ENCODE measurements at regions not wholly inside any gene's neighbourhood (a gene's known extent, or its start where the extent isn't known, plus 50 kb on each side); places are given as distances from the start of the nearest gene placed in this dataset.
"Not testable (repeated sequence)": the region's sequence is repeated elsewhere in the genome, so short reads cannot be mapped to it uniquely, and the experiment has no call there.

DNA sequence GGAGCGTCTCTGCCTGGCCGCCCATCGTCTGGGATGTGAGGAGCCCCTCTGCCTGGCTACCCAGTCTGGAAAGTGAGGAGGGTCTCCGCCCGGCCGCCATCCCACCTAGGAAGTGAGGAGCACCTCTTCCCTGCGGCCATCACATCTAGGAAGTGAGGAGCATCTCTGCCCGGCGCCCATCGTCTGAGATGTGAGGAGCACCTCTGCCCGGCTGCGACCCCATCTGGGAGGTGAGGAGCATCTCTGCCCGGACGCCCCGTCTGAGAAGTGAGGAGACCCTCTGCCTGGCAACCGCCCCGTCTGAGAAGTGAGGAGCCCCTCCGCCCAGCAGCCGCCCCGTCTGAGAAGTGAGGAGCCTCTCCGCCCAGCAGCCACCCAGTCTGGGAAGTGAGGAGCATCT lies 84.5 kb downstream of the IDS start:
- H3K27me3 ChIP-seq (ENCODE audit: control insufficient read depth, insufficient read depth, low read length); H3K36me3 ChIP-seq (ENCODE audit: control insufficient read depth, insufficient read depth, low read length); H3K4me3 ChIP-seq (ENCODE audit: low read depth, low read length); DNase-seq (ENCODE audit: low read depth): not testable (repeated sequence)

DNA sequence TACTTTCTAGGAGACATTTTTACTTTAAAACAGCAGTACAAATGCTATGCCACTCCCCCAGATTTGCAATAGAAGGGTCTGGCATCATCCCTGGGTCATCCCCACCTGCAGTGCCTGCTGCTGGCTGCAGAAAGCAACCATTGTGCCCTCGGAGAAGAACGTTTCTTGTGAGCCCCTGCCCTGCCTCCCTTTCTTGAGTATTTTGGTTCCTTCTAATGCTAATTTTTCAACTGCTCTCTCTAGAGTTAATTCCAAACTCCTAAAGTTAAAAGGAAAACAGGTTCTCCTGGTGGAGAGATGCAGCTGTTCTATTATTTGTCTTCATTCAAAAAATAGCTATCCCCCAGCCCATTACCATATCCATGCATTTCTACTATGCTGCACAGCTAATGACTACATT lies 107.1 kb downstream of the IDS start:
- Histone ChIP-seq H3K36me3 (ENCODE audit: control insufficient read depth, insufficient read depth, low read length) (no peaks in the 10 kb centered on the region), H3K27me3 (ENCODE audit: control insufficient read depth, insufficient read depth, low read length) (no peaks in the 10 kb centered on the region), H3K4me3 (ENCODE audit: low read depth, low read length) (no peak overlapping the region)
- TF ChIP-seq, protein P1, sequence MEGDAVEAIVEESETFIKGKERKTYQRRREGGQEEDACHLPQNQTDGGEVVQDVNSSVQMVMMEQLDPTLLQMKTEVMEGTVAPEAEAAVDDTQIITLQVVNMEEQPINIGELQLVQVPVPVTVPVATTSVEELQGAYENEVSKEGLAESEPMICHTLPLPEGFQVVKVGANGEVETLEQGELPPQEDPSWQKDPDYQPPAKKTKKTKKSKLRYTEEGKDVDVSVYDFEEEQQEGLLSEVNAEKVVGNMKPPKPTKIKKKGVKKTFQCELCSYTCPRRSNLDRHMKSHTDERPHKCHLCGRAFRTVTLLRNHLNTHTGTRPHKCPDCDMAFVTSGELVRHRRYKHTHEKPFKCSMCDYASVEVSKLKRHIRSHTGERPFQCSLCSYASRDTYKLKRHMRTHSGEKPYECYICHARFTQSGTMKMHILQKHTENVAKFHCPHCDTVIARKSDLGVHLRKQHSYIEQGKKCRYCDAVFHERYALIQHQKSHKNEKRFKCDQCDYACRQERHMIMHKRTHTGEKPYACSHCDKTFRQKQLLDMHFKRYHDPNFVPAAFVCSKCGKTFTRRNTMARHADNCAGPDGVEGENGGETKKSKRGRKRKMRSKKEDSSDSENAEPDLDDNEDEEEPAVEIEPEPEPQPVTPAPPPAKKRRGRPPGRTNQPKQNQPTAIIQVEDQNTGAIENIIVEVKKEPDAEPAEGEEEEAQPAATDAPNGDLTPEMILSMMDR (IDR thresholded peaks at IDR 0.05; ENCODE audit: insufficient read depth, low read length, poor library complexity, severe bottlenecking) = no peak
- no peak for DNase-seq (ENCODE audit: low read depth)

DNA sequence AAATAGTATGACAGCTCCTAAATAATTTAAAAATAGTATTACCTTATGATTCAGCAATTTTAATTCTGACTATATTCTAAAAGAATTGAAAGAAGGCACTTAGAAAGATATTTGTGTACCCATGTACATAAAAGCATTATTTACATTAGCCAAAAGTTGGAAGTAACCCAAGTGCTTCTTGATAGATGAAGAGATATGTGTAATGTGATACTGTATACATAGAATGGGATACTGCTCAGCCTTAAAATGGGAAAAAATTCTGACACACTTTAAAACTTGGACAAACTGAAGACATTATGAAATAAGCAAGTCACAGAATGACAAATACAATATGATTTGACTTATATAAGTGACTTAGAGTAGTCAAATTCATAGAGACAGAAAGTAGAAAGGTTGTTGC lies 112.2 kb downstream of the IDS start:
- Histone ChIP-seq H3K4me3 (ENCODE audit: low read depth, low read length) (no peak overlapping the region), H3K27me3 (ENCODE audit: control insufficient read depth, insufficient read depth, low read length) (no peaks in the 10 kb centered on the region), H3K36me3 (ENCODE audit: control insufficient read depth, insufficient read depth, low read length) (no peaks in the 10 kb centered on the region)
- TF ChIP-seq, protein P1 (IDR thresholded peaks at IDR 0.05; ENCODE audit: insufficient read depth, low read length, poor library complexity, severe bottlenecking) = no peak
- no peak for DNase-seq (ENCODE audit: low read depth)

DNA sequence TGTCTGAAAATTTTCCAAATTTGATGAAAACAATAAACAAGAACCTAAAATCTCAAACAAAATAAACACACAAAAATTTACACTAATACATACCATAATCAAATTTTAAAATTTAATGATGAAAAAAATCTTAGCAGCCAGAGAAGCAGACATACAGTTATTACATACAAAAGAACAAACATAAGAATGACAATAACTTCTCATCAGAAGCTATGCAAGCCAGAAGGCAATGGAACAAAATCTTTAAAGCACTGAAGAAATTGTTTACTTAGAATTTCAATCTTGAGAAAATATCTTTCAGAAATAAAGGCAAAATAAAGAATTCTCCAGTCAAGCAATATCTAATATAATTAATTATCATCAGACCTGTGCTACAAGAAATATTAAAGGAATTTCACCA lies 121.3 kb downstream of the IDS start:
- H3K27me3 ChIP-seq (ENCODE audit: control insufficient read depth, insufficient read depth, low read length) = no peaks in the 10 kb centered on the region
- H3K36me3 ChIP-seq (ENCODE audit: control insufficient read depth, insufficient read depth, low read length) = no peaks in the 10 kb centered on the region
- no peak for DNase-seq (ENCODE audit: low read depth)
- H3K4me3 ChIP-seq (ENCODE audit: low read depth, low read length) = no peak overlapping the region
- TF ChIP-seq, protein P1 (IDR thresholded peaks at IDR 0.05; ENCODE audit: insufficient read depth, low read length, poor library complexity, severe bottlenecking) = no peak

DNA sequence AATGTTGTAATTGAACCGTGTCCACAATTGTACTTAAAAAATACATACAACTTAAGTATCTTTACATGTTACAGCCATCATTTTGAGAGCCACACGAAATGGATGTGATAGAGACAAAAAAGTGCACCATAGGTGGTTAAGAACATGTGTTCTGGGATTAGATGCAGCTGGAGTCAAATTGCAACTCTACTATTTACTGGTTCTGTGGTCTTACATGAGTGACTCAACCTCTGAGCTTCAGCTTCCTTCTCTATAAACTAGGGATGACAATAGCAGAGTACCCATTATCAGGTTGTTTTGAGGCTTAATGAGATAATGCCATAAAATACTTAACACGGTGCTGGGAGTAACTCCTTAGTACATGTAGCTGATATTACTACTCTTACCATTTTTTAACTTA lies 130.4 kb downstream of the IDS start:
- no peaks in the 10 kb centered on the region for H3K27me3 ChIP-seq (ENCODE audit: control insufficient read depth, insufficient read depth, low read length)
- DNase-seq (ENCODE audit: low read depth) = no peak
- TF ChIP-seq, protein P1 (IDR thresholded peaks at IDR 0.05; ENCODE audit: insufficient read depth, low read length, poor library complexity, severe bottlenecking) = no peak
- H3K36me3 ChIP-seq (ENCODE audit: control insufficient read depth, insufficient read depth, low read length) = no peaks in the 10 kb centered on the region
- H3K4me3 ChIP-seq (ENCODE audit: low read depth, low read length) = no peak overlapping the region

DNA sequence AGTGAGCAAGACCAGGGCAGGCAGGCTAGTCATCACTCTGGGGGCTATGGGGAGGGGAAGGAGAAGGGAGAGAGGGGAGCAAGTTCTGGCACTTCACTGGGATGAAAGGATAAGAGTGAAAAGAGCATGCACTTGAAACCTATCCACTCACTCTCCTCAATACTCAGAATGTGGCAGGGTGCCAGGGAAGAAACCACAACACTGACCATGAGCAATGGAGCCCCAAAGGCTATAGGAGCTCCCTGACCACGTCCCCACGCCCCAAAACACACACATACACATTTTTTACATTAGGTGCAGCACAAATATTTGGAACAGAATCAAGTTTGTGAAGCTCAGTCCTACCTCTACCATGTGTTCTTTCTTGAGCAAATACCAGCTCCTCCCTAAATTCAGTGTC lies 132.2 kb downstream of the IDS start:
- TF ChIP-seq, protein P1 (IDR thresholded peaks at IDR 0.05; ENCODE audit: insufficient read depth, low read length, poor library complexity, severe bottlenecking) = no peak
- Histone ChIP-seq H3K4me3 (ENCODE audit: low read depth, low read length) (no peak overlapping the region), H3K36me3 (ENCODE audit: control insufficient read depth, insufficient read depth, low read length) (no peaks in the 10 kb centered on the region), H3K27me3 (ENCODE audit: control insufficient read depth, insufficient read depth, low read length) (no peaks in the 10 kb centered on the region)
- DNase-seq (ENCODE audit: low read depth) = no peak

Measured in kidney epithelial cell (primary cell).